WTC11 (cell line): ENCODE measurements at regions not wholly inside any gene's neighbourhood (a gene's known extent, or its start where the extent isn't known, plus 50 kb on each side); places are given as distances from the start of the nearest gene placed in this dataset.

Experiments
- ATAC-seq: fragments of 200-7000 bp; cut with Tn5 transposase; 2 replicates; pipeline ENCODE4 v1.10.0; 2021; ENCODE audit warnings: mild to moderate bottlenecking, moderate library complexity
- CTCF ChIA-PET: fragments of 300-600 bp; sonication (Branson Sonifier 250); formaldehyde crosslinking; loops from one replicate; lab custom pipeline; 2021; ENCODE audit warnings: antibody characterized with exemption; lab: Charles Lee
- POLR2A ChIA-PET: fragments of 350-600 bp; sonication (Branson Sonifier 250); formaldehyde crosslinking; loops from one replicate; lab custom pipeline; 2021; ENCODE audit warnings: antibody characterized with exemption; lab: Charles Lee
- DNase-seq: peaks from one replicate; pipeline ENCODE4 v3.0.0; 2021; ENCODE audit warnings: low spot score
- H3K27ac Mint-ChIP-seq: 2 replicates; pipeline ENCODE4 v1.8.0; 2021; ENCODE audit warnings: mixed read lengths
- H3K27me3 Mint-ChIP-seq: 2 replicates; pipeline ENCODE4 v1.8.0; 2021; ENCODE audit warnings: low read depth, mild to moderate bottlenecking, moderate library complexity, mixed read lengths
- H3K36me3 Mint-ChIP-seq: 2 replicates; pipeline ENCODE4 v1.8.0; 2021; ENCODE audit warnings: mixed read lengths
- H3K4me1 Mint-ChIP-seq: 2 replicates; pipeline ENCODE4 v1.8.0; 2022; ENCODE audit warnings: mixed read lengths
- H3K4me3 Mint-ChIP-seq: 2 replicates; pipeline ENCODE4 v1.8.0; 2021; ENCODE audit warnings: mild to moderate bottlenecking, moderate library complexity, mixed read lengths
- H3K9me3 Mint-ChIP-seq: 2 replicates; pipeline ENCODE4 v1.8.0; 2021; ENCODE audit warnings: mixed read lengths
- CREM ChIP-seq: sonication (generic); formaldehyde crosslinking; IDR thresholded peaks from 2 replicates; pipeline ENCODE4 v1.8.1; 2022; ENCODE audit warnings: mild to moderate bottlenecking, missing genetic modification reagents, moderate library complexity
- ELF4 ChIP-seq: sonication (generic); formaldehyde crosslinking; IDR thresholded peaks from 2 replicates; pipeline ENCODE4 v1.8.1; 2022; ENCODE audit warnings: low read depth, mild to moderate bottlenecking, moderate library complexity, missing genetic modification reagents
- FOXJ3 ChIP-seq: sonication (generic); formaldehyde crosslinking; IDR thresholded peaks from 2 replicates; pipeline ENCODE4 v1.9.0; 2021; ENCODE audit warnings: missing genetic modification reagents, mild to moderate bottlenecking, borderline replicate concordance
- JAZF1 ChIP-seq: fragments of 250-450 bp; sonication (Bioruptor Pico); IDR thresholded peaks from 2 replicates; pipeline ENCODE4 v1.9.0; 2021; ENCODE audit warnings: moderate library complexity, mild to moderate bottlenecking, inconsistent platforms
- MXD4 ChIP-seq: fragments of 250-450 bp; sonication (Bioruptor Pico); IDR thresholded peaks from 2 replicates; pipeline ENCODE4 v1.8.0; 2021; ENCODE audit warnings: mild to moderate bottlenecking, moderate library complexity, borderline replicate concordance
- MYBL2 ChIP-seq: sonication (generic); formaldehyde crosslinking; IDR thresholded peaks from 2 replicates; pipeline ENCODE4 v1.8.1; 2023; ENCODE audit warnings: mild to moderate bottlenecking, moderate library complexity, missing genetic modification reagents
- NFE2L1 ChIP-seq: sonication (generic); formaldehyde crosslinking; IDR thresholded peaks from 2 replicates; pipeline ENCODE4 v1.8.1; 2023; ENCODE audit warnings: missing genetic modification reagents
- NFYB ChIP-seq: sonication (generic); formaldehyde crosslinking; conservative IDR thresholded peaks from 2 replicates; pipeline ENCODE4 v1.8.0; 2022; ENCODE audit warnings: low read depth, missing genetic modification reagents
- NR3C1 ChIP-seq: sonication (generic); formaldehyde crosslinking; conservative IDR thresholded peaks from 2 replicates; pipeline ENCODE4 v1.8.1; 2023; ENCODE audit warnings: low read depth, mild to moderate bottlenecking, missing genetic modification reagents
- RORB ChIP-seq: fragments of 250-450 bp; sonication (Bioruptor Pico); IDR thresholded peaks from 2 replicates; pipeline ENCODE4 v1.9.0; 2021; ENCODE audit warnings: mild to moderate bottlenecking
- TEAD1 ChIP-seq: sonication (generic); formaldehyde crosslinking; IDR thresholded peaks from 2 replicates; pipeline ENCODE4 v1.8.0; 2022; ENCODE audit warnings: mild to moderate bottlenecking, missing genetic modification reagents
- ZNF138 ChIP-seq: sonication (generic); formaldehyde crosslinking; conservative IDR thresholded peaks from 2 replicates; pipeline ENCODE4 v1.8.1; 2022; ENCODE audit warnings: mild to moderate bottlenecking, moderate library complexity, missing genetic modification reagents
- ZNF219 ChIP-seq: sonication (generic); formaldehyde crosslinking; IDR thresholded peaks from 2 replicates; pipeline ENCODE4 v1.8.0; 2023; ENCODE audit warnings: missing genetic modification reagents, mild to moderate bottlenecking, borderline replicate concordance
- ZNF317 ChIP-seq: sonication (generic); formaldehyde crosslinking; IDR thresholded peaks from 2 replicates; pipeline ENCODE4 v1.8.1; 2023; ENCODE audit warnings: low read depth, mild to moderate bottlenecking, moderate library complexity, missing genetic modification reagents, borderline replicate concordance
- ZNF396 ChIP-seq: fragments of 250-450 bp; sonication (Bioruptor Pico); IDR thresholded peaks from 2 replicates; pipeline ENCODE4 v1.8.0; 2021; ENCODE audit warnings: mild to moderate bottlenecking, moderate library complexity, borderline replicate concordance
- ZNF416 ChIP-seq: fragments of 250-450 bp; sonication (Bioruptor Pico); IDR thresholded peaks from 2 replicates; pipeline ENCODE4 v1.9.0; 2021; ENCODE audit warnings: mild to moderate bottlenecking, inconsistent platforms
- TF ChIP-seq, protein P1 (sequence below): sonication (generic); formaldehyde crosslinking; IDR thresholded peaks from 2 replicates; pipeline ENCODE4 v1.8.0; 2022; ENCODE audit warnings: mild to moderate bottlenecking, missing genetic modification reagents
- TF ChIP-seq, protein P2 (sequence below): sonication (generic); formaldehyde crosslinking; IDR thresholded peaks from 2 replicates; pipeline ENCODE4 v1.8.1; 2023; ENCODE audit warnings: mild to moderate bottlenecking, missing genetic modification reagents, moderate library complexity
- TF ChIP-seq, protein P3 (sequence below): fragments of 250-450 bp; sonication (Bioruptor Pico); IDR thresholded peaks from 2 replicates; pipeline ENCODE4 v2.1.2; 2022; ENCODE audit warnings: mild to moderate bottlenecking, moderate library complexity
- TF ChIP-seq, protein P4 (sequence below): sonication (generic); formaldehyde crosslinking; IDR thresholded peaks from 2 replicates; pipeline ENCODE4 v1.8.0; 2023; ENCODE audit warnings: missing genetic modification reagents
- TF ChIP-seq, protein P5 (sequence below): sonication (generic); formaldehyde crosslinking; IDR thresholded peaks from 2 replicates; pipeline ENCODE4 v1.8.1; 2023; ENCODE audit warnings: mild to moderate bottlenecking, moderate library complexity, missing genetic modification reagents

DNA sequence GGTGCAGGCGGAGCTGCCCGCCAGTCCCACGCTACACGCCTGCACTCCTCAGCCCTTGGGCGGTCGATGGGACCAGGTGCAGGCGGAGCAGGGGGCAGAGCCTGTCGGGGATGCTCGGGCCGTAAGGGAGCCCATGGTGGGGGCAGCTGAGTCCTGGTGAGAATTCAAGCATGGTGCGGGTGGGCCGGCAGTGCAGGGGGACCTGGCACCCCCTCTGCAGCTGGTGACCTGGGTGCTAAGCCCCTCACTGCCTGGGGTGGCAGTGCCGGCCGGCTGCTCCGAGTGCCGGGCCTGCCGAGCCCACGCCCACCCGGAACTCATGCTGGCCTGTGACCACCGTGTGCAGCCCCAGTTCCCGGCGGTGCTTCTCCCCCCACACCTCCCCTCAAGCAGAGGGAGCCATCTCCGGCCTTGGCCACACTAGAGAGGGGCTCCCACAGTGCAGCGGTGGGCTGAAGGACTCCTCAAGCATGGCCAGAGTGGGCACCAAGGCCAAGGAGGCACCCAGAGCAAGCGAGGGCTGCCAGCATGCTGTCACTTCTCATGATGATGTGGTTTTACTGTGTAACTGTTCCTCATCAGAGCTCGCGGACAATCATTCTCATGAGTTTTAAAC is 228.9 kb upstream of the CDH9 start:
- Mint-ChIP-seq H3K27ac (no peak overlapping the region), H3K4me3 (no peak overlapping the region), H3K9me3 (peaks cover 53% of the 10 kb centered on the region), H3K27me3 (peaks cover 4% of the 10 kb centered on the region), H3K36me3 (peaks cover 43% of the 10 kb centered on the region)
- ChIA-PET POLR2A (no interaction called here), CTCF (no interaction called here)
- DNase-seq (no peak), ATAC-seq (no peak)
- TF ChIP-seq, protein P1, sequence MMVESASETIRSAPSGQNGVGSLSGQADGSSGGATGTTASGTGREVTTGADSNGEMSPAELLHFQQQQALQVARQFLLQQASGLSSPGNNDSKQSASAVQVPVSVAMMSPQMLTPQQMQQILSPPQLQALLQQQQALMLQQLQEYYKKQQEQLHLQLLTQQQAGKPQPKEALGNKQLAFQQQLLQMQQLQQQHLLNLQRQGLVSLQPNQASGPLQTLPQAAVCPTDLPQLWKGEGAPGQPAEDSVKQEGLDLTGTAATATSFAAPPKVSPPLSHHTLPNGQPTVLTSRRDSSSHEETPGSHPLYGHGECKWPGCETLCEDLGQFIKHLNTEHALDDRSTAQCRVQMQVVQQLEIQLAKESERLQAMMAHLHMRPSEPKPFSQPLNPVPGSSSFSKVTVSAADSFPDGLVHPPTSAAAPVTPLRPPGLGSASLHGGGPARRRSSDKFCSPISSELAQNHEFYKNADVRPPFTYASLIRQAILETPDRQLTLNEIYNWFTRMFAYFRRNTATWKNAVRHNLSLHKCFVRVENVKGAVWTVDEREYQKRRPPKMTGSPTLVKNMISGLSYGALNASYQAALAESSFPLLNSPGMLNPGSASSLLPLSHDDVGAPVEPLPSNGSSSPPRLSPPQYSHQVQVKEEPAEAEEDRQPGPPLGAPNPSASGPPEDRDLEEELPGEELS (CRISPR knock-in tag) = no peak
- TF ChIP-seq ZNF138 (CRISPR knock-in tag) (no peak), FOXJ3 (no peak), MYBL2 (CRISPR knock-in tag) (no peak), CREM (no peak)
- TF ChIP-seq, protein P2, sequence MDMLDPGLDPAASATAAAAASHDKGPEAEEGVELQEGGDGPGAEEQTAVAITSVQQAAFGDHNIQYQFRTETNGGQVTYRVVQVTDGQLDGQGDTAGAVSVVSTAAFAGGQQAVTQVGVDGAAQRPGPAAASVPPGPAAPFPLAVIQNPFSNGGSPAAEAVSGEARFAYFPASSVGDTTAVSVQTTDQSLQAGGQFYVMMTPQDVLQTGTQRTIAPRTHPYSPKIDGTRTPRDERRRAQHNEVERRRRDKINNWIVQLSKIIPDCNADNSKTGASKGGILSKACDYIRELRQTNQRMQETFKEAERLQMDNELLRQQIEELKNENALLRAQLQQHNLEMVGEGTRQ (CRISPR knock-in tag) = no peak
- TF ChIP-seq, all 79 proteins: peak for 0
- H3K4me1 Mint-ChIP-seq = no peaks in the 10 kb centered on the region

DNA sequence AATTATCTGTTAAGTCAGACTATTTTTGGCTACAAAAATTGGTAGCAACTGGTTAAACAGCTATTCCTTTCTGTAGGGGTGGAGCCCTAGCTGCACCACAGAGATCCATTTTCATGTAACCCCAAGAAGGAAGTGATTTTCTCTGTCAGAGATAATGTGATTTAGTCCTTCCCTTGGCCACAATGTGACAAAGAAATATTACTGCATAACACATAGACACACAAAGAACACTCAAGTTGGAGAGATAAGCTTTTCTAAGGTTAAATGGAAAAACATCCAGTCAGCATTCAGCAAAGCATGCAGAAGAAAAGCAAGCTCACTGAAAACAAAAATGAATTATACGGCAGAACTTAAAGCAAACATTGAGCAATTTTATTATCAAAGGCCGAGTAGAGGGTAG is 227.8 kb upstream of the CDH9 start:
- CTCF ChIA-PET = no interaction called here
- no peak overlapping the region for H3K27ac Mint-ChIP-seq

DNA sequence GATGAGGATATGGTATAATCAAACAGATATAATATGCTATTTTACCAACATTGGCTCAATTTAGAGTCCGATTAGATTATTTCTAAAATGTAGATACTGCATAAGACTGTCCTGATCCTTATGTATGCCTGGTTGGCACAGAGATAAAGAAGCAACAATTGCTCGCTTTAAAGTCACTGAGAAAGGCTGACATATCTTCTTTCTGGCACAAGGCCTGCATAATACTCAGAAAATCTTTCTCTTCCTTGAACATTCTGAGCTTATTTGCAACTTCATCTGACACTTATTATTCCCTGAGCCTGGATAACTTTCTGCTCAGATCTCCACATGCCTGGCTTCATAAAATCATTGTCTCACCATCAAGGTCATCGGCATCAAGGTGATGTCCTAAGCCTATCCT is 219.3 kb upstream of the CDH9 start:
- ATAC-seq = no peak
- TF ChIP-seq FOXJ3 (no peak), TEAD1 (CRISPR knock-in tag) (no peak), ZNF416 (no peak), JAZF1 (CRISPR knock-in tag) (no peak), ZNF396 (CRISPR knock-in tag) (no peak), ZNF219 (CRISPR knock-in tag) (no peak)
- TF ChIP-seq, protein P3, sequence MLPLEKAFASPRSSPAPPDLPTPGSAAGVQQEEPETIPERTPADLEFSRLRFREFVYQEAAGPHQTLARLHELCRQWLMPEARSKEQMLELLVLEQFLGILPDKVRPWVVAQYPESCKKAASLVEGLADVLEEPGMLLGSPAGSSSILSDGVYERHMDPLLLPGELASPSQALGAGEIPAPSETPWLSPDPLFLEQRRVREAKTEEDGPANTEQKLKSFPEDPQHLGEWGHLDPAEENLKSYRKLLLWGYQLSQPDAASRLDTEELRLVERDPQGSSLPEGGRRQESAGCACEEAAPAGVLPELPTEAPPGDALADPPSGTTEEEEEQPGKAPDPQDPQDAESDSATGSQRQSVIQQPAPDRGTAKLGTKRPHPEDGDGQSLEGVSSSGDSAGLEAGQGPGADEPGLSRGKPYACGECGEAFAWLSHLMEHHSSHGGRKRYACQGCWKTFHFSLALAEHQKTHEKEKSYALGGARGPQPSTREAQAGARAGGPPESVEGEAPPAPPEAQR (CRISPR knock-in tag) = no peak
- TF ChIP-seq, all 79 proteins: peak for 0
- CTCF ChIA-PET = no interaction called here
- H3K4me1 Mint-ChIP-seq = no peaks in the 10 kb centered on the region
- H3K9me3 Mint-ChIP-seq = peaks cover 26% of the 10 kb centered on the region
- H3K4me3 Mint-ChIP-seq = no peak overlapping the region
- H3K27ac Mint-ChIP-seq = no peak overlapping the region
- H3K36me3 Mint-ChIP-seq = peaks cover 14% of the 10 kb centered on the region
- DNase-seq = no peak
- no peaks in the 10 kb centered on the region for H3K27me3 Mint-ChIP-seq
- POLR2A ChIA-PET = no interaction called here

More for the DNA sequence above, 227.8 kb upstream of the CDH9 start:
- Mint-ChIP-seq H3K4me3 (no peak overlapping the region), H3K36me3 (peaks cover 43% of the 10 kb centered on the region), H3K27me3 (peaks cover 4% of the 10 kb centered on the region)
- DNase-seq (no peak), ATAC-seq (no peak)
- POLR2A ChIA-PET = no interaction called here
- no peak for TF ChIP-seq MXD4
- TF ChIP-seq, all 79 proteins: peak for 0
- Mint-ChIP-seq H3K4me1 (no peaks in the 10 kb centered on the region), H3K9me3 (peaks cover 57% of the 10 kb centered on the region)

DNA sequence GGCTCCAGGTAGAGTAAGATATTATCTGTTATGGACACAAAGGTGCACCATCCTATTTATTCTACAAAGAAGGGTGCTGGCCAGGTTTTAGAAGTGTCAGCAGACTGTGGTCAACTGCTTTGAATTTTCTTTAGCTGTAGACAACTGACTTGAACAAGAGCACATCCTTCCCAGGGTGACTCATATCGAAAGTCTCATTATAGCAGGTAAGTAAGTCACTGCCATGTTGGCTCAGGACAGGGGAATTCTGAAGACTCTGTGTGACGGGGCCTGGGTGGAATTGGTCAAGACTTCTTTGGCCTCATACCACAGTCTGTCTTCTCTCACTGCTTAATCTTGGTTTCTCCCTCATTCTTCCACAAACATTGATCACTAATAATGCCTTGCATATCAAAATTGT is 214.5 kb upstream of the CDH9 start:
- DNase-seq (no peak), ATAC-seq (no peak)
- Mint-ChIP-seq H3K27me3 (no peaks in the 10 kb centered on the region), H3K4me3 (no peak overlapping the region), H3K9me3 (peaks cover 17% of the 10 kb centered on the region), H3K36me3 (peaks cover 8% of the 10 kb centered on the region), H3K4me1 (no peaks in the 10 kb centered on the region), H3K27ac (no peak overlapping the region)
- CTCF ChIA-PET = no interaction called here
- POLR2A ChIA-PET = no interaction called here
- TF ChIP-seq, protein P4, sequence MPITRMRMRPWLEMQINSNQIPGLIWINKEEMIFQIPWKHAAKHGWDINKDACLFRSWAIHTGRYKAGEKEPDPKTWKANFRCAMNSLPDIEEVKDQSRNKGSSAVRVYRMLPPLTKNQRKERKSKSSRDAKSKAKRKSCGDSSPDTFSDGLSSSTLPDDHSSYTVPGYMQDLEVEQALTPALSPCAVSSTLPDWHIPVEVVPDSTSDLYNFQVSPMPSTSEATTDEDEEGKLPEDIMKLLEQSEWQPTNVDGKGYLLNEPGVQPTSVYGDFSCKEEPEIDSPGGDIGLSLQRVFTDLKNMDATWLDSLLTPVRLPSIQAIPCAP = no peak
- TF ChIP-seq NFE2L1 (no peak), NR3C1 (CRISPR knock-in tag) (no peak), ZNF317 (CRISPR knock-in tag) (no peak), ELF4 (CRISPR knock-in tag) (no peak), NFYB (CRISPR knock-in tag) (no peak), RORB (no peak), MYBL2 (CRISPR knock-in tag) (no peak)
- TF ChIP-seq, protein P5, sequence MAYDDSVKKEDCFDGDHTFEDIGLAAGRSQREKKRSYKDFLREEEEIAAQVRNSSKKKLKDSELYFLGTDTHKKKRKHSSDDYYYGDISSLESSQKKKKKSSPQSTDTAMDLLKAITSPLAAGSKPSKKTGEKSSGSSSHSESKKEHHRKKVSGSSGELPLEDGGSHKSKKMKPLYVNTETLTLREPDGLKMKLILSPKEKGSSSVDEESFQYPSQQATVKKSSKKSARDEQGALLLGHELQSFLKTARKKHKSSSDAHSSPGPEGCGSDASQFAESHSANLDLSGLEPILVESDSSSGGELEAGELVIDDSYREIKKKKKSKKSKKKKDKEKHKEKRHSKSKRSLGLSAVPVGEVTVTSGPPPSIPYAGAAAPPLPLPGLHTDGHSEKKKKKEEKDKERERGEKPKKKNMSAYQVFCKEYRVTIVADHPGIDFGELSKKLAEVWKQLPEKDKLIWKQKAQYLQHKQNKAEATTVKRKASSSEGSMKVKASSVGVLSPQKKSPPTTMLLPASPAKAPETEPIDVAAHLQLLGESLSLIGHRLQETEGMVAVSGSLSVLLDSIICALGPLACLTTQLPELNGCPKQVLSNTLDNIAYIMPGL (CRISPR knock-in tag) = no peak
